Trophoblast cell (in vitro differentiated cells and primary cell): ENCODE measurements at regions not wholly inside any gene's neighbourhood (a gene's known extent, or its start where the extent isn't known, plus 50 kb on each side); places are given as distances from the start of the nearest gene placed in this dataset.
"Not testable (repeated sequence)": the region's sequence is repeated elsewhere in the genome, so short reads cannot be mapped to it uniquely, and the experiment has no call there.

Experiments
- DNase-seq, 2 donors: peaks; one replicate each; pipeline ENCODE4 v3.0.0-alpha.2; 2016
- H2AFZ ChIP-seq: 2 replicates; pipeline ENCODE4 v1.6.1; 2013; ENCODE audit warnings: low read length, moderate library complexity, mild to moderate bottlenecking; ENCODE audit not compliant: insufficient read depth, poor library complexity
- H2AK5ac ChIP-seq: 2 replicates; pipeline ENCODE4 v1.6.1; 2013; ENCODE audit warnings: mild to moderate bottlenecking, low read length
- H2BK120ac ChIP-seq: 2 replicates; pipeline ENCODE4 v1.6.1; 2013; ENCODE audit warnings: low read length, mild to moderate bottlenecking, moderate library complexity; ENCODE audit not compliant: insufficient read depth, poor library complexity
- H2BK12ac ChIP-seq: 2 replicates; pipeline ENCODE4 v1.6.1; 2013; ENCODE audit warnings: mild to moderate bottlenecking, low read length, moderate library complexity
- H2BK5ac ChIP-seq: 2 replicates; pipeline ENCODE4 v1.6.1; 2013; ENCODE audit warnings: low read length, low read depth, moderate library complexity, mild to moderate bottlenecking; ENCODE audit not compliant: poor library complexity
- H3K14ac ChIP-seq: 2 replicates; pipeline ENCODE4 v1.6.1; 2013; ENCODE audit warnings: mild to moderate bottlenecking, low read length
- H3K18ac ChIP-seq: 2 replicates; pipeline ENCODE4 v1.6.1; 2013; ENCODE audit warnings: mild to moderate bottlenecking, low read length
- H3K23ac ChIP-seq: 2 replicates; pipeline ENCODE4 v1.6.1; 2013; ENCODE audit warnings: low read length
- H3K27ac ChIP-seq: 2 replicates; pipeline ENCODE4 v1.5.1; 2013; ENCODE audit warnings: low read depth, mild to moderate bottlenecking, inconsistent platforms, low read length, moderate library complexity
- H3K27me3 ChIP-seq: 2 replicates; pipeline ENCODE4 v1.6.1; 2013; ENCODE audit warnings: inconsistent platforms, mild to moderate bottlenecking, low read length, moderate library complexity; ENCODE audit not compliant: insufficient read depth
- H3K36me3 ChIP-seq, 2 experiments: 1 replicate in 1 of 2; 2 replicates in 1 of 2; pipeline ENCODE4 v1.6.1; 2013; ENCODE audit warnings: low read length in 2 of 2, mild to moderate bottlenecking in 2 of 2, moderate library complexity in 1 of 2; ENCODE audit not compliant: insufficient read depth in 2 of 2, control insufficient read depth in 1 of 2
- H3K4ac ChIP-seq: 2 replicates; pipeline ENCODE4 v1.6.1; 2013; ENCODE audit warnings: low read depth, mild to moderate bottlenecking, low read length, moderate library complexity
- H3K4me1 ChIP-seq, 2 experiments: 1 replicate in 1 of 2; 2 replicates in 1 of 2; pipeline ENCODE4 v1.6.1; 2013; ENCODE audit warnings: low read length in 2 of 2, mild to moderate bottlenecking in 2 of 2, moderate library complexity in 1 of 2; ENCODE audit not compliant: insufficient read depth in 2 of 2, control insufficient read depth in 1 of 2
- H3K4me2 ChIP-seq: 2 replicates; pipeline ENCODE4 v1.6.1; 2013; ENCODE audit warnings: inconsistent platforms, mild to moderate bottlenecking, low read length, moderate library complexity
- H3K4me3 ChIP-seq: 2 replicates; pipeline ENCODE4 v1.5.1; 2013; ENCODE audit warnings: mild to moderate bottlenecking, low read depth, low read length, inconsistent platforms
- H3K79me1 ChIP-seq: one replicate; pipeline ENCODE4 v1.6.1; 2013; ENCODE audit warnings: low read length
- H3K79me2 ChIP-seq: 2 replicates; pipeline ENCODE4 v1.6.1; 2013; ENCODE audit warnings: low read length, mild to moderate bottlenecking; ENCODE audit not compliant: control insufficient read depth, insufficient read depth, poor library complexity
- H3K9ac ChIP-seq: 2 replicates; pipeline ENCODE4 v1.6.1; 2013; ENCODE audit warnings: mild to moderate bottlenecking, low read length
- H3K9me3 ChIP-seq: 2 replicates; pipeline ENCODE4 v1.6.1; 2013; ENCODE audit warnings: low read depth, mild to moderate bottlenecking, control low read depth, inconsistent platforms, low read length; ENCODE audit not compliant: insufficient read depth
- H4K12ac ChIP-seq: 2 replicates; pipeline ENCODE4 v1.6.1; 2013; ENCODE audit warnings: low read depth, mild to moderate bottlenecking, low read length, moderate library complexity
- H4K8ac ChIP-seq: 2 replicates; pipeline ENCODE4 v1.6.1; 2013; ENCODE audit warnings: low read depth, mild to moderate bottlenecking, low read length, moderate library complexity
- H4K91ac ChIP-seq: one replicate; pipeline ENCODE4 v1.6.1; 2013; ENCODE audit warnings: low read depth, mild to moderate bottlenecking, low read length, moderate library complexity
- WGBS: extraction: QIAGEN DNeasy Blood & Tissue Kit; methylation state at CpG from one replicate; pipeline ENCODE4 v1.1.7; 2013; ENCODE audit warnings: missing lambda C conversion rate; ENCODE audit not compliant: insufficient read length, insufficient coverage; ENCODE audit errors: extremely low coverage; 5-methylcytosine and 5-hydroxymethylcytosine counted together

DNA sequence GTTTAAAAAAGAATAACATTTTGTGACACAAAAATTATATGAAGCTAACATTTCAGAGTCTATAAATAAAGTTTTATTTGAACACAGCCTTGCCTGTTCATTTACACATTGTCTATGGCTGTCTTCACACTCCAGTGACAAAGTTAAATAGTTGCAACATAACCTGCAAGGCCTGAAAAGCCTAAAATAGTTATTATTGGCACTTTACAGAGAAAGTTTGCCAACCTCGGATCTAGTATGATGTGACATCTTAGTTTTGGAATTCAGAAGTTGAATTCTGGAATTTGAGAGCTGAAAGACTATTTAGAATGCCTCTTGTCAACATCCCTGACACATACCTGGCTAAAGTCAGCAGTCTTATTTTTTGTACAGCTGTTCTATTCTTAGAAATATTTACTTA is 68.3 kb downstream of the DYRK2 start:
- Histone ChIP-seq H2BK120ac (no peak overlapping the region), H2BK12ac (no peak overlapping the region), H4K91ac (no peak overlapping the region), H3K18ac (no peak overlapping the region), H3K14ac (no peak overlapping the region), H3K23ac (no peak overlapping the region), H3K9me3 (no peaks in the 10 kb centered on the region), H2AFZ (no peak overlapping the region), H2BK5ac (no peak overlapping the region), H3K4me2 (no peak overlapping the region), H3K4ac (no peak overlapping the region), H4K12ac (no peak overlapping the region), H3K79me1 (peaks cover 9% of the 10 kb centered on the region), H3K4me1 (peaks cover 0 to 7% of the 10 kb centered on the region in 2 experiments), H3K27ac (peak overlapping the region; percentile 71), H3K27me3 (no peaks in the 10 kb centered on the region), H3K36me3 (no peaks in the 10 kb centered on the region), H2AK5ac (no peak overlapping the region), H3K4me3 (no peak overlapping the region), H4K8ac (no peak overlapping the region), H3K9ac (no peak overlapping the region), H3K79me2 (peaks cover 2% of the 10 kb centered on the region)
- no CpG with 5 or more reads among the region's 1 CpG for WGBS
- peak; percentile 6 to 72 for DNase-seq

DNA sequence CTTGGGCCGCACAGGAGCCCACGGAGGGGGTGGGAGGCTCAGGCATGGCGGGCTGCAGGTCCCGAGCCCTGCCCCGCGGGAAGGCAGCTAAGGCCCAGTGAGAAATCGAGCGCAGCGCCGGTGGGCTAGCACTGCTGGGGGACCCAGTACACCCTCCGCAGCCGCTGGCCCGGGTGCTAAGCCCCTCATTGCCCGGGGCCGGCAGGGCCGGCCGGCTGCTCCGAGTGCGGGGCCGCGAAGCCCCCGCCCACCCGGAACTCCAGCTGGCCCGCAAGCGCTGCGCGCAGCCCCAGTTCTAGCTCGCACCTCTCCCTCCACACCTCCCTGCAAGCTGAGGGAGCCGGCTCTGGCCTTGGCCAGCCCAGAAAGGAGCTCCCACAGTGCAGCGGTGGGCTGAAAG is 70.8 kb downstream of the DYRK2 start:
- not testable (repeated sequence) for DNase-seq, H3K4me2 ChIP-seq, H4K12ac ChIP-seq, H3K4me3 ChIP-seq, H3K4me1 ChIP-seq, H3K14ac ChIP-seq, H3K23ac ChIP-seq, H3K9me3 ChIP-seq, H2BK5ac ChIP-seq, H2BK120ac ChIP-seq, H2AFZ ChIP-seq, H2AK5ac ChIP-seq, H3K36me3 ChIP-seq, H3K18ac ChIP-seq, H3K27ac ChIP-seq, H3K4ac ChIP-seq, H3K9ac ChIP-seq, H4K8ac ChIP-seq, H2BK12ac ChIP-seq, H3K79me2 ChIP-seq, H4K91ac ChIP-seq, H3K79me1 ChIP-seq, H3K27me3 ChIP-seq
- no CpG with 5 or more reads among the region's 30 CpGs for WGBS

DNA sequence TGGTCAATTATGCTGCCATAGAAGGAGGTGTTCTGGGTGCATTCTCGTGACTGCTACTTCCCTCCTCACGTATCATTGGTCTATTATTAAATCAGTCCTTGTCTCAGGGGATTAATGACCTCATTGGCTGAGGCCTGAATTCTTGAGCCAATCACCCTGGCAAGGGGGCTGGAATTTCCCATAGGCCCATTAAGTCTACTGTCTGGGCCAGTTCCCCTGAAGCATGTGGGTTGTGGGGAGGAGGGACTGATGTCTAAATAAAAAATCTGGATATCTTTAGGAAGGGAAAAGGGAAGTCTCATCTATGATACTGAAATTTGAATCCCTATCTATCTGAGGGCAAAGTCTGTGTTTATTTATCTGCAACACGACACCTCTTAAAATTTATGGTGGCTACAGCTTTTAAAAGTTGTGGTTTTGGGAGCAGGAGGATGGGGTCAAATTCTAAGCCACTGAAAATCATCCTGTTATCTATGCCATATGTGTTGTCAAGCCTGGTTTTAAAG is 71.9 kb downstream of the DYRK2 start:
- H3K23ac ChIP-seq: no peak overlapping the region
- no peak overlapping the region for H4K12ac ChIP-seq
- no peak overlapping the region for H3K4me3 ChIP-seq
- no peak overlapping the region for H3K27ac ChIP-seq
- no peak overlapping the region for H3K9ac ChIP-seq
- peaks cover 2% of the 10 kb centered on the region for H3K79me2 ChIP-seq
- H2BK120ac ChIP-seq: no peak overlapping the region
- H3K27me3 ChIP-seq: no peaks in the 10 kb centered on the region
- no peak overlapping the region for H2AFZ ChIP-seq
- no peak overlapping the region for H3K4me2 ChIP-seq
- no peak overlapping the region for H3K18ac ChIP-seq
- H3K79me1 ChIP-seq: peaks cover 6% of the 10 kb centered on the region
- H2BK5ac ChIP-seq: no peak overlapping the region
- no peak overlapping the region for H3K4ac ChIP-seq
- WGBS: no CpG with 5 or more reads among the region's 3 CpGs
- no peak overlapping the region for H4K91ac ChIP-seq
- H2AK5ac ChIP-seq: no peak overlapping the region
- H3K4me1 ChIP-seq: peaks cover 0 to 4% of the 10 kb centered on the region in 2 experiments
- no peak for DNase-seq
- no peaks in the 10 kb centered on the region for H3K36me3 ChIP-seq
- no peaks in the 10 kb centered on the region for H3K9me3 ChIP-seq
- no peak overlapping the region for H3K14ac ChIP-seq
- H4K8ac ChIP-seq: no peak overlapping the region
- no peak overlapping the region for H2BK12ac ChIP-seq

DNA sequence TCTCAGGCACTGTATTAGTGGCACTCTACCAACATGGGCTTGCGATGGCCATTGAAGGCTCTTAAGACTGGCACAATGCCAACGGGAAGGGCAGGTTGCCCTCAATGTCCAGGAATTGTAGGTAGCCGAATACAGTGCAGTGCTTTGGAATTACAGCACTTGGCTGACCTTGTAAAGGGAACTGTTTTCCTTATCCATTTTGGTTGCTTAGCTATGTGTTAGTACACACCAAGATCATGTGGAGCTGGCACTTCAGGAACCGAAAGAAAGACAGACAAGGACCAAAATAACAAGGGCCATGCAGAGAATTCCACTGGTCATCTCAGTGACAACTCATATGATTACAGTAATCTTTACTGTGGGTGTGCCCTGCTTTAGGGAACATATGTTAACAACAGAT is 72.7 kb downstream of the DYRK2 start:
- no peak overlapping the region for H2AFZ ChIP-seq
- no peak overlapping the region for H3K14ac ChIP-seq
- no CpG with 5 or more reads among the region's 4 CpGs for WGBS
- H2BK12ac ChIP-seq: peak overlapping the region; percentile 18
- H3K4ac ChIP-seq: no peak overlapping the region
- no peak overlapping the region for H3K4me2 ChIP-seq
- H4K8ac ChIP-seq: no peak overlapping the region
- H2BK120ac ChIP-seq: no peak overlapping the region
- H3K9me3 ChIP-seq: no peaks in the 10 kb centered on the region
- H3K18ac ChIP-seq: no peak overlapping the region
- H4K12ac ChIP-seq: no peak overlapping the region
- peaks cover 6% of the 10 kb centered on the region for H3K79me1 ChIP-seq
- no peak for DNase-seq
- no peak overlapping the region for H3K23ac ChIP-seq
- no peak overlapping the region for H3K27ac ChIP-seq
- no peaks in the 10 kb centered on the region for H3K36me3 ChIP-seq
- no peak overlapping the region for H3K9ac ChIP-seq
- H3K27me3 ChIP-seq: no peaks in the 10 kb centered on the region
- no peak overlapping the region for H2AK5ac ChIP-seq
- H3K4me3 ChIP-seq: no peak overlapping the region
- peaks cover 2% of the 10 kb centered on the region for H3K79me2 ChIP-seq
- H4K91ac ChIP-seq: no peak overlapping the region
- H3K4me1 ChIP-seq: peaks cover 0 to 3% of the 10 kb centered on the region in 2 experiments
- H2BK5ac ChIP-seq: no peak overlapping the region
